DOHH2 (cell line): ENCODE measurements at regions not wholly inside any gene's neighbourhood (a gene's known extent, or its start where the extent isn't known, plus 50 kb on each side); places are given as distances from the start of the nearest gene placed in this dataset.

Experiments
- H3F3A ChIP-seq: fragments of 200-600 bp; sonication (generic), shearing (Covaris generic); 2 replicates; pipeline ENCODE4 v1.6.0; 2016; ENCODE audit warnings: antibody characterized with exemption, mild to moderate bottlenecking; ENCODE audit not compliant: control insufficient read depth, insufficient read depth
- H3K27ac ChIP-seq: fragments of 200-600 bp; sonication (generic); 2 replicates; pipeline ENCODE4 v1.5.1; 2014; ENCODE audit warnings: low read depth, mild to moderate bottlenecking, low read length, moderate library complexity
- H3K27me3 ChIP-seq: fragments of 200-600 bp; sonication (generic); 2 replicates; pipeline ENCODE4 v1.6.1; 2014; ENCODE audit warnings: mild to moderate bottlenecking, low read length, mixed read lengths; ENCODE audit not compliant: control insufficient read depth
- H3K36me3 ChIP-seq: fragments of 200-600 bp; sonication (generic); 2 replicates; pipeline ENCODE4 v1.6.1; 2014; ENCODE audit warnings: mild to moderate bottlenecking, low read length, moderate library complexity, mixed read lengths; ENCODE audit not compliant: control insufficient read depth
- H3K4me1 ChIP-seq: fragments of 200-600 bp; sonication (generic); 2 replicates; pipeline ENCODE4 v1.6.1; 2014; ENCODE audit warnings: mild to moderate bottlenecking, low read length, mixed read lengths; ENCODE audit not compliant: control insufficient read depth
- H3K4me2 ChIP-seq: fragments of 200-600 bp; sonication (generic); 2 replicates; pipeline ENCODE4 v1.6.0; 2014; ENCODE audit warnings: mild to moderate bottlenecking, low read length, moderate library complexity
- H3K4me3 ChIP-seq: fragments of 200-600 bp; sonication (generic); 2 replicates; pipeline ENCODE4 v1.5.1; 2014; ENCODE audit warnings: mild to moderate bottlenecking, low read length, mixed read lengths
- H3K79me2 ChIP-seq: fragments of 200-600 bp; sonication (generic); 2 replicates; pipeline ENCODE4 v1.6.1; 2014; ENCODE audit warnings: mild to moderate bottlenecking, low read length, mixed read lengths; ENCODE audit not compliant: control insufficient read depth
- H3K9me2 ChIP-seq: fragments of 200-600 bp; sonication (generic); replicated peaks from 2 replicates; pipeline ENCODE4 v1.6.1; 2014; ENCODE audit warnings: mild to moderate bottlenecking, low read length, mixed read lengths; ENCODE audit not compliant: control insufficient read depth
- H3K9me3 ChIP-seq: fragments of 200-600 bp; sonication (generic); 2 replicates; pipeline ENCODE4 v1.6.1; 2014; ENCODE audit warnings: antibody characterized with exemption, low read length, mixed read lengths; ENCODE audit not compliant: control insufficient read depth, insufficient read depth
- H4K20me1 ChIP-seq: fragments of 200-600 bp; sonication (generic); 2 replicates; pipeline ENCODE4 v1.6.0; 2014; ENCODE audit warnings: low read depth, mild to moderate bottlenecking, antibody characterized with exemption, low read length, moderate library complexity; ENCODE audit not compliant: control insufficient read depth, insufficient read depth
- CTCF ChIP-seq: fragments of 200-600 bp; sonication (generic); IDR thresholded peaks from one replicate; pipeline ENCODE4 v1.5.1; 2014; ENCODE audit warnings: antibody characterized with exemption, mild to moderate bottlenecking, low read depth, low read length; ENCODE audit not compliant: poor library complexity, severe bottlenecking
- EZH2phosphoT487 ChIP-seq: fragments of 200-600 bp; sonication (generic); IDR thresholded peaks from 2 replicates; pipeline ENCODE4 v1.6.1; 2017; ENCODE audit warnings: borderline replicate concordance, mild to moderate bottlenecking, antibody characterized with exemption, low read length, moderate library complexity, mixed read lengths

GRCh38 chr2:57598551-57598950 lies 448.1 kb upstream of the VRK2 start:
- Histone ChIP-seq H3K4me3 (no peak overlapping the region), H3K4me1 (no peaks in the 10 kb centered on the region), H3F3A (no peaks in the 10 kb centered on the region), H3K9me3 (no peaks in the 10 kb centered on the region), H3K9me2 (no peaks in the 10 kb centered on the region), H3K4me2 (no peak overlapping the region), H4K20me1 (no peaks in the 10 kb centered on the region), H3K27me3 (no peaks in the 10 kb centered on the region), H3K36me3 (no peaks in the 10 kb centered on the region), H3K27ac (no peak overlapping the region), H3K79me2 (no peaks in the 10 kb centered on the region)
- TF ChIP-seq CTCF (no peak), EZH2phosphoT487 (no peak)

GRCh38 chr2:57602733-57603132 lies 443.9 kb upstream of the VRK2 start:
- Histone ChIP-seq H3K9me3 (no peaks in the 10 kb centered on the region), H4K20me1 (no peaks in the 10 kb centered on the region), H3K27ac (no peak overlapping the region), H3F3A (no peaks in the 10 kb centered on the region), H3K4me3 (no peak overlapping the region), H3K27me3 (no peaks in the 10 kb centered on the region), H3K4me2 (no peak overlapping the region), H3K9me2 (no peaks in the 10 kb centered on the region), H3K4me1 (no peaks in the 10 kb centered on the region), H3K36me3 (no peaks in the 10 kb centered on the region), H3K79me2 (no peaks in the 10 kb centered on the region)
- TF ChIP-seq CTCF (no peak), EZH2phosphoT487 (no peak)

- Histone ChIP-seq H3K36me3 (no peaks in the 10 kb centered on the region), H3K4me2 (no peak overlapping the region), H3K9me3 (no peaks in the 10 kb centered on the region), H3K9me2 (no peaks in the 10 kb centered on the region), H3K27ac (no peak overlapping the region), H3K4me1 (peaks cover 10% of the 10 kb centered on the region; the same call in 1 of the 2 replicates), H3K4me3 (no peak overlapping the region), H3F3A (no peaks in the 10 kb centered on the region), H3K27me3 (no peaks in the 10 kb centered on the region), H4K20me1 (no peaks in the 10 kb centered on the region), H3K79me2 (no peaks in the 10 kb centered on the region)
- TF ChIP-seq EZH2phosphoT487 = no peak
- TF ChIP-seq CTCF = no peak
Observed at GRCh38 chr2:57614988-57615387, 431.6 kb upstream of the VRK2 start.
